ENCODE measurements at regions not wholly inside any gene's neighbourhood (a gene's known extent, or its start where the extent isn't known, plus 50 kb on each side); places are given as distances from the start of the nearest gene placed in this dataset.

GRCh38 chr13:110055089-110055488 lies 251.9 kb downstream of the COL4A1 start:
- Mint-ChIP-seq H3K27ac (no peak overlapping the region), H3K4me1 (no peaks in the 10 kb centered on the region), H3K27me3 (ENCODE audit: low read depth) (peaks cover 2% of the 10 kb centered on the region), H3K36me3 (no peaks in the 10 kb centered on the region), H3K4me3 (no peak overlapping the region), H3K9me3 (no peaks in the 10 kb centered on the region)
- DNase-seq (ENCODE audit: low spot score in 2 of 2, unreplicated experiment in 2 of 2): no peak
- TF ChIP-seq CTCF (IDR thresholded peaks at IDR 0.05; ENCODE audit: unreplicated experiment): no peak

GRCh38 chr13:110054041-110054440 lies 252.9 kb downstream of the COL4A1 start:
- Mint-ChIP-seq H3K36me3 (no peaks in the 10 kb centered on the region), H3K9me3 (no peaks in the 10 kb centered on the region), H3K27me3 (ENCODE audit: low read depth) (peaks cover 6% of the 10 kb centered on the region), H3K4me3 (no peak overlapping the region), H3K4me1 (no peaks in the 10 kb centered on the region), H3K27ac (no peak overlapping the region)
- no peak for TF ChIP-seq CTCF (IDR thresholded peaks at IDR 0.05; ENCODE audit: unreplicated experiment)
- no peak for DNase-seq (ENCODE audit: low spot score in 2 of 2, unreplicated experiment in 2 of 2)

- no peak for TF ChIP-seq CTCF (IDR thresholded peaks at IDR 0.05; ENCODE audit: unreplicated experiment)
- no peak for DNase-seq (ENCODE audit: low spot score in 2 of 2, unreplicated experiment in 2 of 2)
- peaks cover 31% of the 10 kb centered on the region for H3K4me1 Mint-ChIP-seq
Observed at GRCh38 chr13:110047496-110047895, 259.5 kb downstream of the COL4A1 start.

GRCh38 chr13:110046811-110047210 lies 260.1 kb downstream of the COL4A1 start:
- Mint-ChIP-seq H3K27ac (peak overlapping the region; percentile 45), H3K4me3 (no peak overlapping the region), H3K36me3 (no peaks in the 10 kb centered on the region), H3K27me3 (ENCODE audit: low read depth) (peaks cover 4% of the 10 kb centered on the region), H3K4me1 (peaks cover 31% of the 10 kb centered on the region), H3K9me3 (peaks cover 3% of the 10 kb centered on the region)
- no peak for DNase-seq (ENCODE audit: low spot score in 2 of 2, unreplicated experiment in 2 of 2)
- no peak for TF ChIP-seq CTCF (IDR thresholded peaks at IDR 0.05; ENCODE audit: unreplicated experiment)

More at GRCh38 chr13:110047496-110047895, 259.5 kb downstream of the COL4A1 start:
- no peak overlapping the region for H3K4me3 Mint-ChIP-seq
- peaks cover 1% of the 10 kb centered on the region for H3K9me3 Mint-ChIP-seq
- H3K36me3 Mint-ChIP-seq: no peaks in the 10 kb centered on the region
- H3K27me3 Mint-ChIP-seq (ENCODE audit: low read depth): peaks cover 4% of the 10 kb centered on the region
- peak overlapping the region; percentile 45 for H3K27ac Mint-ChIP-seq

GRCh38 chr13:110045919-110046318 lies 259.5 kb upstream of the IRS2 start:
- H3K4me3 Mint-ChIP-seq: no peak overlapping the region
- peaks cover 4% of the 10 kb centered on the region for H3K27me3 Mint-ChIP-seq (ENCODE audit: low read depth)
- no peak for DNase-seq (ENCODE audit: low spot score in 2 of 2, unreplicated experiment in 2 of 2)
- peaks cover 3% of the 10 kb centered on the region for H3K9me3 Mint-ChIP-seq
- peaks cover 1% of the 10 kb centered on the region for H3K36me3 Mint-ChIP-seq
- no peak for TF ChIP-seq CTCF (IDR thresholded peaks at IDR 0.05; ENCODE audit: unreplicated experiment)
- no peak overlapping the region for H3K27ac Mint-ChIP-seq
- peaks cover 31% of the 10 kb centered on the region for H3K4me1 Mint-ChIP-seq

- no peak overlapping the region for H3K4me3 Mint-ChIP-seq
Observed at GRCh38 chr13:110045202-110045601, 258.8 kb upstream of the IRS2 start.

More at GRCh38 chr13:110045202-110045601, 258.8 kb upstream of the IRS2 start:
- TF ChIP-seq CTCF (IDR thresholded peaks at IDR 0.05; ENCODE audit: unreplicated experiment): no peak
- peaks cover 3% of the 10 kb centered on the region for H3K9me3 Mint-ChIP-seq
- H3K27me3 Mint-ChIP-seq (ENCODE audit: low read depth): peaks cover 4% of the 10 kb centered on the region
- no peak for DNase-seq (ENCODE audit: low spot score in 2 of 2, unreplicated experiment in 2 of 2)
- peaks cover 1% of the 10 kb centered on the region for H3K36me3 Mint-ChIP-seq
- H3K27ac Mint-ChIP-seq: no peak overlapping the region
- H3K4me1 Mint-ChIP-seq: peaks cover 31% of the 10 kb centered on the region
